ENCODE measurements at regions not wholly inside any gene's neighbourhood (a gene's known extent, or its start where the extent isn't known, plus 50 kb on each side); places are given as distances from the start of the nearest gene placed in this dataset.

DNA sequence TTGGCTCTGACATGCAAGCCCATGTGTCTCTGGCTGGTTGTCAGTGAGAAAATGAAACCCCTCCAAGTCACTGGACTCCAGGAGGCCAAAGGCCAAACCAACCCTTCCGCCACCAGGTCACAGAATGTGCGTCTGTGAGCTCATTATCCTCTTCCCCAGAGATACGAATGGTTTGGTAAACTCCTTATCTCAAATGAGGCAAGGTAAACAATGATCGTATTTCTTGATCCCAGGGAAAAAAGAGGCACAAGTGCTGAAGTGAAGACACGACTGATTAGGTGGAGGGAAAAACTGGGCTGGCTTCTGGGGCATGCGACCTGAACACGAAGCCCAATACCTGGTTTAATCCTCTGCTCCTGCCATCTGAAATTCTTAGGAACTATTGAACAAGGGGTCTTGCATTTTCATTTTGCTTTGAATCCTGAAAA, 70.6 kb upstream of the ARID5B start:
- H3K4me1 ChIP-seq (ENCODE audit: control insufficient read depth in 5 of 5, insufficient read depth in 5 of 5, low read length in 5 of 5): peaks cover 0 to 8% (median 6%) of the 10 kb centered on the region in 5 donors
- TF ChIP-seq, protein P1, sequence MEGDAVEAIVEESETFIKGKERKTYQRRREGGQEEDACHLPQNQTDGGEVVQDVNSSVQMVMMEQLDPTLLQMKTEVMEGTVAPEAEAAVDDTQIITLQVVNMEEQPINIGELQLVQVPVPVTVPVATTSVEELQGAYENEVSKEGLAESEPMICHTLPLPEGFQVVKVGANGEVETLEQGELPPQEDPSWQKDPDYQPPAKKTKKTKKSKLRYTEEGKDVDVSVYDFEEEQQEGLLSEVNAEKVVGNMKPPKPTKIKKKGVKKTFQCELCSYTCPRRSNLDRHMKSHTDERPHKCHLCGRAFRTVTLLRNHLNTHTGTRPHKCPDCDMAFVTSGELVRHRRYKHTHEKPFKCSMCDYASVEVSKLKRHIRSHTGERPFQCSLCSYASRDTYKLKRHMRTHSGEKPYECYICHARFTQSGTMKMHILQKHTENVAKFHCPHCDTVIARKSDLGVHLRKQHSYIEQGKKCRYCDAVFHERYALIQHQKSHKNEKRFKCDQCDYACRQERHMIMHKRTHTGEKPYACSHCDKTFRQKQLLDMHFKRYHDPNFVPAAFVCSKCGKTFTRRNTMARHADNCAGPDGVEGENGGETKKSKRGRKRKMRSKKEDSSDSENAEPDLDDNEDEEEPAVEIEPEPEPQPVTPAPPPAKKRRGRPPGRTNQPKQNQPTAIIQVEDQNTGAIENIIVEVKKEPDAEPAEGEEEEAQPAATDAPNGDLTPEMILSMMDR (IDR thresholded peaks at IDR 0.05; ENCODE audit: control extremely low read depth, extremely low read depth): no peak
- WGBS, 2 donors: 64 to 79% methylated on average over 7 of the region's 7 CpGs
- ATAC-seq (ENCODE audit: insufficient read depth, low FRiP score) (no peak), DNase-seq (no peak)
- no peaks in the 10 kb centered on the region for H3K36me3 ChIP-seq (ENCODE audit: control insufficient read depth in 4 of 4, insufficient read depth in 4 of 4, low read length in 4 of 4)
- H3K27me3 ChIP-seq (ENCODE audit: control insufficient read depth in 3 of 3, insufficient read depth in 3 of 3, low read length in 2 of 3): no peaks in the 10 kb centered on the region
- no peak overlapping the region for H3K4me3 ChIP-seq
- no peak overlapping the region for H3K27ac ChIP-seq (ENCODE audit: low read depth in 1 of 2, low read length in 1 of 2)
- no peak overlapping the region for H3K9ac ChIP-seq (ENCODE audit: insufficient read depth in 1 of 2, low read length in 2 of 2)
- H3K9me3 ChIP-seq (ENCODE audit: control insufficient read depth in 4 of 4, insufficient read depth in 3 of 4, low read length in 3 of 4): no peaks in the 10 kb centered on the region

DNA sequence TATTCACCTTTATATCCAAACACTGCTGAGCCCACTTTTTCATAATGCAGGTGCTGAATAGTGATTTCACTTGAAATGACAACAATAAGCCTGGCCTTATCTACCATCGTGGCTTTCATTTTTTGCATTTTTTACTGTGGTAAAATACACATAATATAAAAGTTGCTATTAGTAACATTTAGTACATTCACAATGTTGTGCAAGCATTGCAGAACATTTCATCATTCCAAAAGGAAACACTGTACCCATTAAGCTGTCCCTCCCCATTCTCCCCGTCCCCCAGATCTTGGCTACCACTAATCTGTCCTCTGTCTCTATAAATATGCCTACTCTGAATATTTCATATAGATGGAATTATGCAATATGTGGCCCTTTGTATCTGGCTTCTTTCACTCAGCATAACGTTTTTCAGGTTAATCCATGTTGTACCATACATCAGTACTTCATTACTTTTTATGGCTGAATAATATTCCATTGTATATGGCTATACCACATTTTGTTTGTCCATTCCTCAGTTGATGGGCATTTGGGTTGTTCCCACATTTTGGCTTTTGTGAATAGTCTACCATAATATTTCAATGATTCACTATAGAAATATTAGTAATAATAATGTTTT, 68.5 kb upstream of the ARID5B start:
- Histone ChIP-seq H3K4me3 (no peak overlapping the region), H3K9ac (ENCODE audit: insufficient read depth in 1 of 2, low read length in 2 of 2) (no peak overlapping the region), H3K27ac (ENCODE audit: low read depth in 1 of 2, low read length in 1 of 2) (no peak overlapping the region), H3K27me3 (ENCODE audit: control insufficient read depth in 3 of 3, insufficient read depth in 3 of 3, low read length in 2 of 3) (no peaks in the 10 kb centered on the region), H3K4me1 (ENCODE audit: control insufficient read depth in 5 of 5, insufficient read depth in 5 of 5, low read length in 5 of 5) (peaks cover 0 to 27% (median 10%) of the 10 kb centered on the region in 5 donors), H3K36me3 (ENCODE audit: control insufficient read depth in 4 of 4, insufficient read depth in 4 of 4, low read length in 4 of 4) (no peaks in the 10 kb centered on the region), H3K9me3 (ENCODE audit: control insufficient read depth in 4 of 4, insufficient read depth in 3 of 4, low read length in 3 of 4) (no peaks in the 10 kb centered on the region)
- DNase-seq: peak in 1 of 3 donors; percentile 17
- WGBS, 2 donors: 38% methylated on average over 3 of the region's 3 CpGs
- TF ChIP-seq, protein P1 (IDR thresholded peaks at IDR 0.05; ENCODE audit: control extremely low read depth, extremely low read depth): no peak
- no peak for ATAC-seq (ENCODE audit: insufficient read depth, low FRiP score)

DNA sequence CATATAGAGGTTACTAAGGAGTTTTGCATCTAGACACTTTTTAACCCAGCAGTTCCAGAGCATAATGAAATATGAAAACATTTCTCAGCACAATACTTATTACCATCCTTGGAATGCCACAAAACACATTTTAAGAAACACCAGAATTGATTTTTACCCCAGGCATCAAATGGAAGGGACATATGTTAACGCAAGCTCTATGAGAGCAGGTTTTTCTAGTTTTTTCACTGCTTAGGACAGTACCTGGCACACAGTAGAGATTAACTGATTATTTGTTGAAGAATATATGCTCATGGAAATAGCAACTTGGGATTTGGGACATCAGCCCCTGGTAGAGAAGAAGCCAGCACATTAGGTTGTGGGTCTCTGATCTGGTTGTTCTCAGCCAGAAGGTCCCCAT, 67.0 kb upstream of the ARID5B start:
- Histone ChIP-seq H3K9ac (ENCODE audit: insufficient read depth in 1 of 2, low read length in 2 of 2) (no peak overlapping the region), H3K4me1 (ENCODE audit: control insufficient read depth in 5 of 5, insufficient read depth in 5 of 5, low read length in 5 of 5) (peaks cover 0 to 31% (median 10%) of the 10 kb centered on the region in 5 donors), H3K27ac (ENCODE audit: low read depth in 1 of 2, low read length in 1 of 2) (no peak overlapping the region), H3K36me3 (ENCODE audit: control insufficient read depth in 4 of 4, insufficient read depth in 4 of 4, low read length in 4 of 4) (no peaks in the 10 kb centered on the region), H3K4me3 (no peak overlapping the region), H3K9me3 (ENCODE audit: control insufficient read depth in 4 of 4, insufficient read depth in 3 of 4, low read length in 3 of 4) (no peaks in the 10 kb centered on the region), H3K27me3 (ENCODE audit: control insufficient read depth in 3 of 3, insufficient read depth in 3 of 3, low read length in 2 of 3) (no peaks in the 10 kb centered on the region)
- DNase-seq (no peak), ATAC-seq (ENCODE audit: insufficient read depth, low FRiP score) (no peak)
- TF ChIP-seq, protein P1 (IDR thresholded peaks at IDR 0.05; ENCODE audit: control extremely low read depth, extremely low read depth): no peak
- 92 to 96% methylated on average over 1 of the region's 1 CpG for WGBS, 2 donors

Data from lung (tissue), 11 donors.